GM12878 (cell line): ENCODE measurements at regions not wholly inside any gene's neighbourhood (a gene's known extent, or its start where the extent isn't known, plus 50 kb on each side); places are given as distances from the start of the nearest gene placed in this dataset.

Source experiments
- ATAC-seq: fragments of 200-7000 bp; cut with Tn5 transposase; 3 replicates; pipeline ENCODE4 v1.9.1; 2020; ENCODE audit warnings: mild to moderate bottlenecking, moderate library complexity
- BruUV-seq: library from RNA; stranded (reverse); fragments of 400-500 nt; replicated peaks from 2 replicates; lab custom pipeline; 2021; lab: Mats Ljungman, UMichigan
- CTCF ChIA-PET: fragments of 300-600 bp; sonication (Branson Sonifier 250); formaldehyde crosslinking; extraction: SDS; loops from one replicate; lab custom pipeline; 2021; ENCODE audit warnings: inconsistent platforms; lab: Yijun Ruan, JAX
- POLR2A ChIA-PET: fragments of 350-600 bp; formaldehyde crosslinking; extraction: SDS; loops from one replicate; lab custom pipeline; 2021; ENCODE audit warnings: inconsistent platforms; lab: Charles Lee
- RAD21 ChIA-PET: fragments of 300-600 bp; sonication (Branson Sonifier 250); formaldehyde crosslinking; loops from one replicate; lab custom pipeline; 2023; ENCODE audit warnings: antibody characterized with exemption; ENCODE audit not compliant: unreplicated experiment; lab: Charles Lee
- SMC1A ChIA-PET: fragments of 300-600 bp; sonication (Branson Sonifier 250); formaldehyde crosslinking; loops from one replicate; lab custom pipeline; 2023; ENCODE audit not compliant: unreplicated experiment, uncharacterized antibody; lab: Charles Lee
- DNase-seq: peaks from one replicate; pipeline ENCODE4 v3.0.0-alpha.2; 2011; ENCODE audit warnings: low read depth, low spot score
- FAIRE-seq: peaks from 3 replicates; lab custom pipeline; 2011; peaks lifted over from hg19 to GRCh38; lab: Jason Lieb, UNC
- H2AFZ ChIP-seq: 2 replicates; pipeline ENCODE4 v1.6.0; 2011; ENCODE audit warnings: low read depth, low read length, control low read depth; ENCODE audit not compliant: control insufficient read depth
- H3K27ac ChIP-seq: 2 replicates; pipeline ENCODE4 v1.5.1; 2011; ENCODE audit warnings: control low read depth; ENCODE audit not compliant: control insufficient read depth, insufficient read depth
- H3K27me3 ChIP-seq, 2 experiments: replicated peaks in 1 of 2; 2 replicates each; pipeline versions ENCODE4 v1.6.0 to v1.6.1; 2011; ENCODE audit warnings: low read length in 1 of 2; ENCODE audit not compliant: control insufficient read depth in 2 of 2, insufficient read depth in 2 of 2
- H3K36me3 ChIP-seq, 2 experiments: 2 replicates each; pipeline ENCODE4 v1.5.1; 2011; ENCODE audit warnings: low read length in 1 of 2; ENCODE audit not compliant: control insufficient read depth in 2 of 2, insufficient read depth in 2 of 2
- H3K4me1 ChIP-seq: 2 replicates; pipeline ENCODE4 v1.6.1; 2011; ENCODE audit warnings: mild to moderate bottlenecking, low read length, moderate library complexity, mixed read lengths; ENCODE audit not compliant: control insufficient read depth, insufficient read depth
- H3K4me2 ChIP-seq: 2 replicates; pipeline ENCODE4 v1.6.0; 2011; ENCODE audit warnings: control low read depth; ENCODE audit not compliant: control insufficient read depth, insufficient read depth
- H3K4me3 ChIP-seq: fragments of 200-600 bp; sonication (generic); 2 replicates; pipeline ENCODE4 v1.5.1; 2016
- H3K79me2 ChIP-seq: 2 replicates; pipeline ENCODE4 v1.6.0; 2011; ENCODE audit warnings: low read length; ENCODE audit not compliant: control insufficient read depth, insufficient read depth
- H3K9ac ChIP-seq: 2 replicates; pipeline ENCODE4 v1.8.0; 2011; ENCODE audit warnings: low read length, control low read depth, mixed read lengths; ENCODE audit not compliant: control insufficient read depth, insufficient read depth
- H3K9me3 ChIP-seq: replicated peaks from 3 replicates; pipeline ENCODE4 v1.5.1; 2011; ENCODE audit warnings: mild to moderate bottlenecking, low read length; ENCODE audit not compliant: control insufficient read depth, insufficient read depth
- H4K20me1 ChIP-seq: 2 replicates; pipeline ENCODE4 v1.6.0; 2011; ENCODE audit not compliant: control insufficient read depth, insufficient read depth
- HCFC1 ChIP-seq: fragments of 150-350 bp; IDR thresholded peaks from 2 replicates; pipeline ENCODE4 v1.6.1; 2014; ENCODE audit warnings: low read length
- NR2F1 ChIP-seq: fragments of 450-650 bp; conservative IDR thresholded peaks from 2 replicates; pipeline ENCODE4 v1.6.1; 2017; ENCODE audit warnings: mild to moderate bottlenecking
- RELA ChIP-seq: fragments of 450-650 bp; IDR thresholded peaks from 2 replicates; pipeline ENCODE4 v1.8.0; 2014; ENCODE audit warnings: borderline replicate concordance; ENCODE audit not compliant: partially characterized antibody
- SIX5 ChIP-seq: IDR thresholded peaks from 2 replicates; pipeline ENCODE4 v1.6.1; 2011; ENCODE audit warnings: mild to moderate bottlenecking, low read depth, low read length, moderate library complexity; ENCODE audit not compliant: severe bottlenecking
- SMARCA5 ChIP-seq: fragments of 450-650 bp; IDR thresholded peaks from 2 replicates; pipeline ENCODE4 v1.6.1; 2017; ENCODE audit warnings: mild to moderate bottlenecking
- WGBS: methylation state at CpG from one replicate; pipeline ENCODE4 v1.1.6; 2016; ENCODE audit warnings: low lambda C conversion rate; ENCODE audit not compliant: insufficient replicate concordance, insufficient coverage; ENCODE audit errors: missing lambda C conversion rate; 5-methylcytosine and 5-hydroxymethylcytosine counted together
- in situ Hi-C: fragments of 300-500 bp; cut with MboI; formaldehyde crosslinking; loops from 9 replicates; pipeline ENCODE4 v1.14.3; 2018; ENCODE audit warnings: mixed read lengths
- intact Hi-C: fragments of 100-400 bp; cut with micrococcal nuclease; formaldehyde crosslinking; loops from one replicate; pipeline ENCODE4 v1.14.2; 2022; ENCODE audit not compliant: unreplicated experiment
- TF ChIP-seq, protein P1 (sequence below): fragments of 450-650 bp; IDR thresholded peaks from 2 replicates; pipeline ENCODE4 v1.6.1; 2017; ENCODE audit warnings: mild to moderate bottlenecking, low read depth, inconsistent platforms; ENCODE audit not compliant: poor library complexity, severe bottlenecking
- TF ChIP-seq, protein P2 (sequence below): fragments of 450-650 bp; IDR thresholded peaks from 2 replicates; pipeline ENCODE4 v1.6.1; 2017; ENCODE audit warnings: antibody characterized with exemption, mild to moderate bottlenecking, moderate library complexity

DNA sequence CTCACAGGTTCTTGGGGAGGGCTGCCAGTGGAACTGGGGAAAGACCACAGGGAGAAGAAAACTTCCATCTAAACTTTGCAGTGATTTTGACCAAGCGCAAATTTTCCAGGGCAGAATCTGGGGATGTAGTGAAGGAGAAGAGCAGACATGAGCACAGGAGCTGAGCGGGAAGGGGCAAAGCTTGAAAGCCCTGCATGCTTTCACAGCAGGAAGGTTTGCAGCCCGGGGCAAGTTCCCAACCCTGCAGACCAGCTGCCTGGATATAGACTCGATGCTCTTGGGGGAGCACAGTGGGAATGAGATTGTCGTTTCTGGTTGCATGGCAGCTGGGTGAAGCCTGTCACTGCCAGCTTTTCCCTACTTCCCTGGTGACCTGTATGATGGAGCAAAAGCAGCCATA lies 276.8 kb upstream of the RORB start:
- FAIRE-seq (no peak), DNase-seq (no peak), ATAC-seq (no peak)
- H3K4me2 ChIP-seq = no peak overlapping the region
- no peaks in the 10 kb centered on the region for H3K36me3 ChIP-seq
- no peak overlapping the region for H3K9ac ChIP-seq
- in situ Hi-C loops (no loop called here), intact Hi-C loops (no loop called here)
- no peak overlapping the region for H2AFZ ChIP-seq
- H3K27me3 ChIP-seq = no peaks in the 10 kb centered on the region
- SMC1A ChIA-PET = no interaction called here
- CTCF ChIA-PET = no interaction called here
- 10% methylated on average over 5 of the region's 5 CpGs for WGBS
- no peaks in the 10 kb centered on the region for H3K9me3 ChIP-seq
- no peaks in the 10 kb centered on the region for H3K4me1 ChIP-seq
- POLR2A ChIA-PET = no interaction called here
- H3K79me2 ChIP-seq = no peaks in the 10 kb centered on the region
- no peak for TF ChIP-seq SMARCA5
- TF ChIP-seq, protein P1, sequence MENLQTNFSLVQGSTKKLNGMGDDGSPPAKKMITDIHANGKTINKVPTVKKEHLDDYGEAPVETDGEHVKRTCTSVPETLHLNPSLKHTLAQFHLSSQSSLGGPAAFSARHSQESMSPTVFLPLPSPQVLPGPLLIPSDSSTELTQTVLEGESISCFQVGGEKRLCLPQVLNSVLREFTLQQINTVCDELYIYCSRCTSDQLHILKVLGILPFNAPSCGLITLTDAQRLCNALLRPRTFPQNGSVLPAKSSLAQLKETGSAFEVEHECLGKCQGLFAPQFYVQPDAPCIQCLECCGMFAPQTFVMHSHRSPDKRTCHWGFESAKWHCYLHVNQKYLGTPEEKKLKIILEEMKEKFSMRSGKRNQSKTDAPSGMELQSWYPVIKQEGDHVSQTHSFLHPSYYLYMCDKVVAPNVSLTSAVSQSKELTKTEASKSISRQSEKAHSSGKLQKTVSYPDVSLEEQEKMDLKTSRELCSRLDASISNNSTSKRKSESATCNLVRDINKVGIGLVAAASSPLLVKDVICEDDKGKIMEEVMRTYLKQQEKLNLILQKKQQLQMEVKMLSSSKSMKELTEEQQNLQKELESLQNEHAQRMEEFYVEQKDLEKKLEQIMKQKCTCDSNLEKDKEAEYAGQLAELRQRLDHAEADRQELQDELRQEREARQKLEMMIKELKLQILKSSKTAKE = no peak
- no peak for TF ChIP-seq RELA
- no peak for TF ChIP-seq SIX5
- TF ChIP-seq HCFC1 = no peak
- TF ChIP-seq, protein P2, sequence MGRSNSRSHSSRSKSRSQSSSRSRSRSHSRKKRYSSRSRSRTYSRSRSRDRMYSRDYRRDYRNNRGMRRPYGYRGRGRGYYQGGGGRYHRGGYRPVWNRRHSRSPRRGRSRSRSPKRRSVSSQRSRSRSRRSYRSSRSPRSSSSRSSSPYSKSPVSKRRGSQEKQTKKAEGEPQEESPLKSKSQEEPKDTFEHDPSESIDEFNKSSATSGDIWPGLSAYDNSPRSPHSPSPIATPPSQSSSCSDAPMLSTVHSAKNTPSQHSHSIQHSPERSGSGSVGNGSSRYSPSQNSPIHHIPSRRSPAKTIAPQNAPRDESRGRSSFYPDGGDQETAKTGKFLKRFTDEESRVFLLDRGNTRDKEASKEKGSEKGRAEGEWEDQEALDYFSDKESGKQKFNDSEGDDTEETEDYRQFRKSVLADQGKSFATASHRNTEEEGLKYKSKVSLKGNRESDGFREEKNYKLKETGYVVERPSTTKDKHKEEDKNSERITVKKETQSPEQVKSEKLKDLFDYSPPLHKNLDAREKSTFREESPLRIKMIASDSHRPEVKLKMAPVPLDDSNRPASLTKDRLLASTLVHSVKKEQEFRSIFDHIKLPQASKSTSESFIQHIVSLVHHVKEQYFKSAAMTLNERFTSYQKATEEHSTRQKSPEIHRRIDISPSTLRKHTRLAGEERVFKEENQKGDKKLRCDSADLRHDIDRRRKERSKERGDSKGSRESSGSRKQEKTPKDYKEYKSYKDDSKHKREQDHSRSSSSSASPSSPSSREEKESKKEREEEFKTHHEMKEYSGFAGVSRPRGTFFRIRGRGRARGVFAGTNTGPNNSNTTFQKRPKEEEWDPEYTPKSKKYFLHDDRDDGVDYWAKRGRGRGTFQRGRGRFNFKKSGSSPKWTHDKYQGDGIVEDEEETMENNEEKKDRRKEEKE = no peak
- no peak for TF ChIP-seq NR2F1
- no peaks in the 10 kb centered on the region for H4K20me1 ChIP-seq
- no peak overlapping the region for H3K27ac ChIP-seq
- H3K4me3 ChIP-seq = no peak overlapping the region
- RAD21 ChIA-PET = no interaction called here
- no TSS peak for BruUV-seq
